DOHH2 (cell line): ENCODE measurements at regions not wholly inside any gene's neighbourhood (a gene's known extent, or its start where the extent isn't known, plus 50 kb on each side); places are given as distances from the start of the nearest gene placed in this dataset.
"Not testable (repeated sequence)": the region's sequence is repeated elsewhere in the genome, so short reads cannot be mapped to it uniquely, and the experiment has no call there.

Experiments
- H3F3A ChIP-seq: fragments of 200-600 bp; sonication (generic), shearing (Covaris generic); 2 replicates; pipeline ENCODE4 v1.6.0; 2016; ENCODE audit warnings: antibody characterized with exemption, mild to moderate bottlenecking; ENCODE audit not compliant: control insufficient read depth, insufficient read depth
- H3K27ac ChIP-seq: fragments of 200-600 bp; sonication (generic); 2 replicates; pipeline ENCODE4 v1.5.1; 2014; ENCODE audit warnings: low read depth, mild to moderate bottlenecking, low read length, moderate library complexity
- H3K27me3 ChIP-seq: fragments of 200-600 bp; sonication (generic); 2 replicates; pipeline ENCODE4 v1.6.1; 2014; ENCODE audit warnings: mild to moderate bottlenecking, low read length, mixed read lengths; ENCODE audit not compliant: control insufficient read depth
- H3K36me3 ChIP-seq: fragments of 200-600 bp; sonication (generic); 2 replicates; pipeline ENCODE4 v1.6.1; 2014; ENCODE audit warnings: mild to moderate bottlenecking, low read length, moderate library complexity, mixed read lengths; ENCODE audit not compliant: control insufficient read depth
- H3K4me1 ChIP-seq: fragments of 200-600 bp; sonication (generic); 2 replicates; pipeline ENCODE4 v1.6.1; 2014; ENCODE audit warnings: mild to moderate bottlenecking, low read length, mixed read lengths; ENCODE audit not compliant: control insufficient read depth
- H3K4me2 ChIP-seq: fragments of 200-600 bp; sonication (generic); 2 replicates; pipeline ENCODE4 v1.6.0; 2014; ENCODE audit warnings: mild to moderate bottlenecking, low read length, moderate library complexity
- H3K4me3 ChIP-seq: fragments of 200-600 bp; sonication (generic); 2 replicates; pipeline ENCODE4 v1.5.1; 2014; ENCODE audit warnings: mild to moderate bottlenecking, low read length, mixed read lengths
- H3K79me2 ChIP-seq: fragments of 200-600 bp; sonication (generic); 2 replicates; pipeline ENCODE4 v1.6.1; 2014; ENCODE audit warnings: mild to moderate bottlenecking, low read length, mixed read lengths; ENCODE audit not compliant: control insufficient read depth
- H3K9me2 ChIP-seq: fragments of 200-600 bp; sonication (generic); replicated peaks from 2 replicates; pipeline ENCODE4 v1.6.1; 2014; ENCODE audit warnings: mild to moderate bottlenecking, low read length, mixed read lengths; ENCODE audit not compliant: control insufficient read depth
- H3K9me3 ChIP-seq: fragments of 200-600 bp; sonication (generic); 2 replicates; pipeline ENCODE4 v1.6.1; 2014; ENCODE audit warnings: antibody characterized with exemption, low read length, mixed read lengths; ENCODE audit not compliant: control insufficient read depth, insufficient read depth
- H4K20me1 ChIP-seq: fragments of 200-600 bp; sonication (generic); 2 replicates; pipeline ENCODE4 v1.6.0; 2014; ENCODE audit warnings: low read depth, mild to moderate bottlenecking, antibody characterized with exemption, low read length, moderate library complexity; ENCODE audit not compliant: control insufficient read depth, insufficient read depth
- EZH2phosphoT487 ChIP-seq: fragments of 200-600 bp; sonication (generic); IDR thresholded peaks from 2 replicates; pipeline ENCODE4 v1.6.1; 2017; ENCODE audit warnings: borderline replicate concordance, mild to moderate bottlenecking, antibody characterized with exemption, low read length, moderate library complexity, mixed read lengths
- TF ChIP-seq, protein P1 (sequence below): fragments of 200-600 bp; sonication (generic); IDR thresholded peaks from one replicate; pipeline ENCODE4 v1.5.1; 2014; ENCODE audit warnings: antibody characterized with exemption, mild to moderate bottlenecking, low read depth, low read length; ENCODE audit not compliant: poor library complexity, severe bottlenecking

GRCh38 chr3:162398554-162398953 is 901.9 kb downstream of the OTOL1 start:
- Histone ChIP-seq H3K27me3 (no peaks in the 10 kb centered on the region), H3F3A (no peaks in the 10 kb centered on the region), H3K36me3 (no peaks in the 10 kb centered on the region), H3K4me1 (no peaks in the 10 kb centered on the region), H3K27ac (no peak overlapping the region), H4K20me1 (no peaks in the 10 kb centered on the region), H3K79me2 (no peaks in the 10 kb centered on the region), H3K4me2 (no peak overlapping the region), H3K9me3 (no peaks in the 10 kb centered on the region), H3K9me2 (no peaks in the 10 kb centered on the region), H3K4me3 (no peak overlapping the region)
- no peak for TF ChIP-seq EZH2phosphoT487

GRCh38 chr3:162400697-162401096 is 904.1 kb downstream of the OTOL1 start:
- TF ChIP-seq EZH2phosphoT487: no peak
- TF ChIP-seq, protein P1, sequence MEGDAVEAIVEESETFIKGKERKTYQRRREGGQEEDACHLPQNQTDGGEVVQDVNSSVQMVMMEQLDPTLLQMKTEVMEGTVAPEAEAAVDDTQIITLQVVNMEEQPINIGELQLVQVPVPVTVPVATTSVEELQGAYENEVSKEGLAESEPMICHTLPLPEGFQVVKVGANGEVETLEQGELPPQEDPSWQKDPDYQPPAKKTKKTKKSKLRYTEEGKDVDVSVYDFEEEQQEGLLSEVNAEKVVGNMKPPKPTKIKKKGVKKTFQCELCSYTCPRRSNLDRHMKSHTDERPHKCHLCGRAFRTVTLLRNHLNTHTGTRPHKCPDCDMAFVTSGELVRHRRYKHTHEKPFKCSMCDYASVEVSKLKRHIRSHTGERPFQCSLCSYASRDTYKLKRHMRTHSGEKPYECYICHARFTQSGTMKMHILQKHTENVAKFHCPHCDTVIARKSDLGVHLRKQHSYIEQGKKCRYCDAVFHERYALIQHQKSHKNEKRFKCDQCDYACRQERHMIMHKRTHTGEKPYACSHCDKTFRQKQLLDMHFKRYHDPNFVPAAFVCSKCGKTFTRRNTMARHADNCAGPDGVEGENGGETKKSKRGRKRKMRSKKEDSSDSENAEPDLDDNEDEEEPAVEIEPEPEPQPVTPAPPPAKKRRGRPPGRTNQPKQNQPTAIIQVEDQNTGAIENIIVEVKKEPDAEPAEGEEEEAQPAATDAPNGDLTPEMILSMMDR: no peak
- Histone ChIP-seq H3K9me3 (no peaks in the 10 kb centered on the region), H3K4me3 (no peak overlapping the region), H3K27me3 (no peaks in the 10 kb centered on the region), H3K4me1 (no peaks in the 10 kb centered on the region), H3K4me2 (no peak overlapping the region), H3K36me3 (no peaks in the 10 kb centered on the region), H3K79me2 (no peaks in the 10 kb centered on the region), H3K9me2 (no peaks in the 10 kb centered on the region), H3F3A (no peaks in the 10 kb centered on the region), H3K27ac (no peak overlapping the region), H4K20me1 (no peaks in the 10 kb centered on the region)

GRCh38 chr3:162411556-162411955 is 914.9 kb downstream of the OTOL1 start:
- not testable (repeated sequence) for H3K9me3 ChIP-seq, H3F3A ChIP-seq, H3K9me2 ChIP-seq

GRCh38 chr3:162421721-162422120 is 925.1 kb downstream of the OTOL1 start:
- no peak overlapping the region for H3K4me3 ChIP-seq
- H3K27me3 ChIP-seq: no peaks in the 10 kb centered on the region
- H3K9me3 ChIP-seq: no peaks in the 10 kb centered on the region
- no peaks in the 10 kb centered on the region for H4K20me1 ChIP-seq
- no peak overlapping the region for H3K27ac ChIP-seq
- no peaks in the 10 kb centered on the region for H3K79me2 ChIP-seq
- no peaks in the 10 kb centered on the region for H3K4me1 ChIP-seq
- H3K4me2 ChIP-seq: no peak overlapping the region
- H3F3A ChIP-seq: no peaks in the 10 kb centered on the region
- H3K36me3 ChIP-seq: no peaks in the 10 kb centered on the region
- TF ChIP-seq EZH2phosphoT487: no peak
- TF ChIP-seq, protein P1: no peak
- no peaks in the 10 kb centered on the region for H3K9me2 ChIP-seq

More at GRCh38 chr3:162411556-162411955, 914.9 kb downstream of the OTOL1 start:
- not testable (repeated sequence) for H3K27me3 ChIP-seq, H3K27ac ChIP-seq, H4K20me1 ChIP-seq, H3K4me3 ChIP-seq, H3K4me2 ChIP-seq, H3K36me3 ChIP-seq, H3K4me1 ChIP-seq, H3K79me2 ChIP-seq
